ENCODE measurements at regions not wholly inside any gene's neighbourhood (a gene's known extent, or its start where the extent isn't known, plus 50 kb on each side); places are given as distances from the start of the nearest gene placed in this dataset.

DNA sequence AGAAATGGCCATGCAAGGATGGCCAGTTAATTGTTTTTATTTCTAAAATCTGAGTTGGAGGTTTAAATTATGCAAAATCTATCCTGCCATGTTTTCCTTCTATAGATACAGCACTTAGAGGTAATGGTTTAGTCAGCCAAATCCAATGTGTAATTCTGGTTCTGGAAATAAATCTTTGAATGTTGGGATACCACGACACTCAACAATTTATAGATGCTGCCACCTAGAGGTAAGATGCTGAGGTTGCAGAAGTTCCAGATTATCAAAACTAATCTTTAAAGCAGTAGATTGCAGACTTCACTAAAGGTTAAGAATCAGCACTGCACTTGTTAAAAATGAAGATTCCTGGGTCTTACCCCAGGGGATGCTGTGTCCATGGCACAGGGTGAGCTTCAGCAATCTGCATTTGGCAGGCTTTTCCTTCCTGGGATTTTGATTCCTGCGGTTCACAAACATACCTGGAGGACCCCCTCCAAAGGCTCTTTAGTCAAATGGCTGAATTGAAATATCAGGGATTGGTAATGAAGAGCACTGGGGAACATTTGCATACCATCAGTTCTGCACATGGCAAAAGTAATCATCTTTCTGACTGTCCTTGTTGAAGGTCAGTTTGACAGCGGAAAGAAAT is 53.4 kb upstream of the ANO4 start:
- Histone ChIP-seq H3K27ac (no peak overlapping the region), H3K9me3 (ENCODE audit: severe bottlenecking) (peaks cover 2% of the 10 kb centered on the region), H3K4me3 (ENCODE audit: low read depth, low read length) (no peak overlapping the region), H3K27me3 (ENCODE audit: insufficient read depth, low read depth, severe bottlenecking) (no peaks in the 10 kb centered on the region), H3K36me3 (no peaks in the 10 kb centered on the region)
- no peak for DNase-seq
- TF ChIP-seq, protein P1, sequence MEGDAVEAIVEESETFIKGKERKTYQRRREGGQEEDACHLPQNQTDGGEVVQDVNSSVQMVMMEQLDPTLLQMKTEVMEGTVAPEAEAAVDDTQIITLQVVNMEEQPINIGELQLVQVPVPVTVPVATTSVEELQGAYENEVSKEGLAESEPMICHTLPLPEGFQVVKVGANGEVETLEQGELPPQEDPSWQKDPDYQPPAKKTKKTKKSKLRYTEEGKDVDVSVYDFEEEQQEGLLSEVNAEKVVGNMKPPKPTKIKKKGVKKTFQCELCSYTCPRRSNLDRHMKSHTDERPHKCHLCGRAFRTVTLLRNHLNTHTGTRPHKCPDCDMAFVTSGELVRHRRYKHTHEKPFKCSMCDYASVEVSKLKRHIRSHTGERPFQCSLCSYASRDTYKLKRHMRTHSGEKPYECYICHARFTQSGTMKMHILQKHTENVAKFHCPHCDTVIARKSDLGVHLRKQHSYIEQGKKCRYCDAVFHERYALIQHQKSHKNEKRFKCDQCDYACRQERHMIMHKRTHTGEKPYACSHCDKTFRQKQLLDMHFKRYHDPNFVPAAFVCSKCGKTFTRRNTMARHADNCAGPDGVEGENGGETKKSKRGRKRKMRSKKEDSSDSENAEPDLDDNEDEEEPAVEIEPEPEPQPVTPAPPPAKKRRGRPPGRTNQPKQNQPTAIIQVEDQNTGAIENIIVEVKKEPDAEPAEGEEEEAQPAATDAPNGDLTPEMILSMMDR (IDR thresholded peaks at IDR 0.05; ENCODE audit: low read depth, low read length), result peak; percentile 49; the same call in 1 of the 2 replicates

DNA sequence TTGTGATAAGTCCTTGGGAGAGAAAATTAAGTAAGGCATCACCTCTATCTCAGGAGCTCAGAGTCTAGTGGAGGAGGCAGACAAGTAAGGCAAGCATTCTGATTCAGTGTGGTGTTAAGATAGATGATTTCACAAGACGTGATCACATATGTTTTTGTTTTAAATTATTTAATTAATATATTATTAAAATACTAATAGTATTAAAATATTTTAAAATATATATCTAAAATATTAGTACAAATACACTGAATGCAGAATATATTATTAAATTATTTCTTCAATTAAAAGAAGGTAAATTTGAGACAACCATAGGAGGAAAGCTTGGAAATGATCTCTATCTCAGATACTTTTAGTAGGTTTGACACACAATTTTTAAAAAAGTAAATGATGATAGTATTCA is 51.5 kb upstream of the ANO4 start:
- no peaks in the 10 kb centered on the region for H3K27me3 ChIP-seq (ENCODE audit: insufficient read depth, low read depth, severe bottlenecking)
- H3K27ac ChIP-seq, result no peak overlapping the region
- DNase-seq, result no peak
- peaks cover 2% of the 10 kb centered on the region for H3K9me3 ChIP-seq (ENCODE audit: severe bottlenecking)
- H3K36me3 ChIP-seq, result no peaks in the 10 kb centered on the region
- TF ChIP-seq, protein P1 (IDR thresholded peaks at IDR 0.05; ENCODE audit: low read depth, low read length), result no peak
- H3K4me3 ChIP-seq (ENCODE audit: low read depth, low read length), result no peak overlapping the region

All from WERI-Rb-1 (cell line).